GM23338 (cell line): ENCODE measurements at regions not wholly inside any gene's neighbourhood (a gene's known extent, or its start where the extent isn't known, plus 50 kb on each side); places are given as distances from the start of the nearest gene placed in this dataset.
"Not testable (repeated sequence)": the region's sequence is repeated elsewhere in the genome, so short reads cannot be mapped to it uniquely, and the experiment has no call there.

Source experiments
- ATAC-seq: fragments of 200-7000 bp; cut with Tn5 transposase; 3 replicates; pipeline ENCODE4 v1.9.1; 2020
- DNase-seq: peaks from one replicate; pipeline ENCODE4 v3.0.0-alpha.2; 2015; ENCODE audit warnings: low spot score
- H2AFZ ChIP-seq: fragments of 200-600 bp; sonication (generic); 2 replicates; pipeline ENCODE4 v1.8.0; 2016; ENCODE audit warnings: antibody characterized with exemption, mild to moderate bottlenecking, moderate library complexity
- H3F3A ChIP-seq: fragments of 200-600 bp; sonication (generic); replicated peaks from 2 replicates; pipeline ENCODE4 v1.8.0; 2017; ENCODE audit warnings: antibody characterized with exemption, mixed run types, low read depth
- H3K27ac ChIP-seq: fragments of 200-600 bp; sonication (generic); 2 replicates; pipeline ENCODE4 v1.6.1; 2016; ENCODE audit warnings: low read depth
- H3K27me3 ChIP-seq: fragments of 200-600 bp; sonication (generic); 2 replicates; pipeline ENCODE4 v1.8.0; 2016; ENCODE audit warnings: mild to moderate bottlenecking, mixed run types, moderate library complexity; ENCODE audit not compliant: insufficient read depth
- H3K36me3 ChIP-seq: fragments of 200-600 bp; sonication (generic); 2 replicates; pipeline ENCODE4 v1.8.0; 2016; ENCODE audit warnings: mild to moderate bottlenecking; ENCODE audit not compliant: insufficient read depth
- H3K4me1 ChIP-seq: fragments of 200-600 bp; sonication (generic); 2 replicates; pipeline ENCODE4 v1.8.0; 2016; ENCODE audit warnings: mild to moderate bottlenecking, moderate library complexity; ENCODE audit not compliant: insufficient read depth
- H3K4me2 ChIP-seq: fragments of 200-600 bp; sonication (generic); 2 replicates; pipeline ENCODE4 v1.7.1; 2017; ENCODE audit warnings: mixed run types
- H3K4me3 ChIP-seq: fragments of 200-600 bp; sonication (generic); 2 replicates; pipeline ENCODE4 v1.6.1; 2016; ENCODE audit warnings: mixed run types
- H3K79me2 ChIP-seq: fragments of 200-600 bp; sonication (generic); replicated peaks from 2 replicates; pipeline ENCODE4 v1.8.0; 2017; ENCODE audit warnings: mild to moderate bottlenecking; ENCODE audit not compliant: insufficient read depth
- H3K9me2 ChIP-seq: fragments of 200-600 bp; sonication (generic); 2 replicates; pipeline ENCODE4 v1.8.0; 2017; ENCODE audit not compliant: insufficient read depth
- H4K20me1 ChIP-seq: fragments of 200-600 bp; sonication (generic); replicated peaks from 2 replicates; pipeline ENCODE4 v1.8.0; 2017; ENCODE audit warnings: mild to moderate bottlenecking; ENCODE audit not compliant: insufficient read depth
- H3K27ac Mint-ChIP-seq: 2 replicates; pipeline ENCODE4 v1.8.0; 2020; ENCODE audit warnings: inconsistent platforms, mild to moderate bottlenecking, moderate library complexity, mixed read lengths
- H3K27me3 Mint-ChIP-seq: 3 replicates; pipeline ENCODE4 v1.8.0; 2022; ENCODE audit warnings: low read depth, mild to moderate bottlenecking, moderate library complexity, mixed read lengths, inconsistent platforms; ENCODE audit not compliant: insufficient read depth, poor library complexity
- H3K36me3 Mint-ChIP-seq: 3 replicates; pipeline ENCODE4 v1.8.0; 2021; ENCODE audit warnings: low read depth, mild to moderate bottlenecking, inconsistent platforms, moderate library complexity, mixed read lengths
- H3K4me1 Mint-ChIP-seq: 3 replicates; pipeline ENCODE4 v1.8.0; 2020; ENCODE audit warnings: mild to moderate bottlenecking, inconsistent platforms, mixed read lengths
- H3K4me3 Mint-ChIP-seq: 3 replicates; pipeline ENCODE4 v1.8.0; 2021; ENCODE audit warnings: moderate library complexity, mild to moderate bottlenecking, inconsistent platforms, mixed read lengths
- H3K9me3 Mint-ChIP-seq: 3 replicates; pipeline ENCODE4 v1.8.0; 2020; ENCODE audit warnings: moderate library complexity, mild to moderate bottlenecking, inconsistent platforms, mixed read lengths
- EZH2 ChIP-seq: fragments of 200-600 bp; sonication (generic); IDR thresholded peaks from one replicate; pipeline ENCODE4 v1.8.0; 2017; ENCODE audit warnings: antibody characterized with exemption, mild to moderate bottlenecking, low read depth; ENCODE audit not compliant: unreplicated experiment
- JUNB ChIP-seq: IDR thresholded peaks from one replicate; pipeline ENCODE4 v1.6.1; 2016; ENCODE audit warnings: antibody characterized with exemption; ENCODE audit not compliant: unreplicated experiment
- NANOG ChIP-seq: IDR thresholded peaks from 2 replicates; pipeline ENCODE4 v1.6.1; 2016; ENCODE audit warnings: antibody characterized with exemption, borderline replicate concordance
- POLR2AphosphoS5 ChIP-seq: IDR thresholded peaks from 2 replicates; pipeline ENCODE4 v1.6.1; 2016; ENCODE audit warnings: antibody characterized with exemption, low read depth
- TF ChIP-seq, protein P1 (sequence below): IDR thresholded peaks from one replicate; pipeline ENCODE4 v1.6.1; 2018; ENCODE audit warnings: antibody characterized with exemption; ENCODE audit not compliant: unreplicated experiment
- TF ChIP-seq, protein P2 (sequence below): IDR thresholded peaks from 2 replicates; pipeline ENCODE4 v1.6.1; 2016; ENCODE audit warnings: antibody characterized with exemption

DNA sequence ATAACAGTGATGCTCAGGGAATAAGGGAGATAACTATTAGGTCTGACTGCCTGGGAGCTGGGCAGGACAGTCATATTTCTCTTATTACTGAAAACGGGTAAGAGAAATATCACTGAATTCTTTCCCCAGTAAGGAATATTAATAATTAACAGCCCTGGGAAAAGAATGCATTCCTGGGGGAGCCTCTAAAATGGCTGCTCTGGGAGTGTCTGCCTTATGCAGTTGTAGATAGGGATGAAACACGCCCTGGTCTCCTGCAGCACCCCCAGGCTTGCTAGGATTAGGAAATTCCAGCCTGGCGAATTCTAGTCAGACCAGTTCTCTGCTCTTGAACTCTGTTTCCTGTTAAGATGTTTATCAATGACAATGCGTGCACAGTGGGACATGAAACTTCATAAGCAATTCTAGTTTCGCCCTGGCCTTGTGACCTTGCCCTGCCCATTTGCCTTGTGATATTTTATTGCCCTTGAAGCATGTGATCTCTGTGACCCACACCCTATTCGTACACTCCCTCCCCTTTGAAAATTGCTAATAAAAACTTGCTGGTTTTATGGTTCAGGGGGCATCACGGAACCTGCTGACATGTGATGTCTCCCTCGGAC, 170.6 kb upstream of the NABP1 start:
- H3K36me3 Mint-ChIP-seq, result peaks cover 41% of the 10 kb centered on the region
- not testable (repeated sequence) for ATAC-seq

DNA sequence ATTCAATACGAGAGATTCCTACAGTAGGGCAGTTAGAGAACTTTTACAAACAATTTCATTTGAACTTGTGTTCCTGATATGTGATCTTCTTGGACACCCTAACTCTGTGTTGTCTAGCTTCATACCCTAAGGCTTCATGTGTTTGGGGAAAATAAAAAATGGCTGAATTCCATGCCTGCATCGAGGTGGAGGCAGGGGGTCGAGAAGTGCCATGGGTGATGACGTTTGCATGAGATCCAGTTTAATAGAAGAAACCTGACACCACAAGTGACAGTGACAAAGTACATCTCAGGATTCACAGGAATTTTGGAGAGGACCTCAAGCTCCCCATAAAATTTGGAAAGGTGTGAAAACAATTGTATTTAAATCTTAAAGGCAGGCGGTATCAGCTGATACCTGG, 169.2 kb upstream of the NABP1 start:
- no peak overlapping the region for H2AFZ ChIP-seq
- DNase-seq (no peak), ATAC-seq (no peak)
- Mint-ChIP-seq H3K36me3 (peaks cover 38% of the 10 kb centered on the region), H3K27ac (peak overlapping the region; percentile 74), H3K4me3 (no peak overlapping the region), H3K27me3 (peaks cover 8% of the 10 kb centered on the region), H3K9me3 (peaks cover 45% of the 10 kb centered on the region), H3K4me1 (peaks cover 2% of the 10 kb centered on the region; the same call in 2 of the 3 replicates)
- H4K20me1 ChIP-seq, result no peaks in the 10 kb centered on the region
- TF ChIP-seq, protein P1, sequence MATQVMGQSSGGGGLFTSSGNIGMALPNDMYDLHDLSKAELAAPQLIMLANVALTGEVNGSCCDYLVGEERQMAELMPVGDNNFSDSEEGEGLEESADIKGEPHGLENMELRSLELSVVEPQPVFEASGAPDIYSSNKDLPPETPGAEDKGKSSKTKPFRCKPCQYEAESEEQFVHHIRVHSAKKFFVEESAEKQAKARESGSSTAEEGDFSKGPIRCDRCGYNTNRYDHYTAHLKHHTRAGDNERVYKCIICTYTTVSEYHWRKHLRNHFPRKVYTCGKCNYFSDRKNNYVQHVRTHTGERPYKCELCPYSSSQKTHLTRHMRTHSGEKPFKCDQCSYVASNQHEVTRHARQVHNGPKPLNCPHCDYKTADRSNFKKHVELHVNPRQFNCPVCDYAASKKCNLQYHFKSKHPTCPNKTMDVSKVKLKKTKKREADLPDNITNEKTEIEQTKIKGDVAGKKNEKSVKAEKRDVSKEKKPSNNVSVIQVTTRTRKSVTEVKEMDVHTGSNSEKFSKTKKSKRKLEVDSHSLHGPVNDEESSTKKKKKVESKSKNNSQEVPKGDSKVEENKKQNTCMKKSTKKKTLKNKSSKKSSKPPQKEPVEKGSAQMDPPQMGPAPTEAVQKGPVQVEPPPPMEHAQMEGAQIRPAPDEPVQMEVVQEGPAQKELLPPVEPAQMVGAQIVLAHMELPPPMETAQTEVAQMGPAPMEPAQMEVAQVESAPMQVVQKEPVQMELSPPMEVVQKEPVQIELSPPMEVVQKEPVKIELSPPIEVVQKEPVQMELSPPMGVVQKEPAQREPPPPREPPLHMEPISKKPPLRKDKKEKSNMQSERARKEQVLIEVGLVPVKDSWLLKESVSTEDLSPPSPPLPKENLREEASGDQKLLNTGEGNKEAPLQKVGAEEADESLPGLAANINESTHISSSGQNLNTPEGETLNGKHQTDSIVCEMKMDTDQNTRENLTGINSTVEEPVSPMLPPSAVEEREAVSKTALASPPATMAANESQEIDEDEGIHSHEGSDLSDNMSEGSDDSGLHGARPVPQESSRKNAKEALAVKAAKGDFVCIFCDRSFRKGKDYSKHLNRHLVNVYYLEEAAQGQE, result no peak
- TF ChIP-seq POLR2AphosphoS5, result no peak
- TF ChIP-seq EZH2, result no peak
- TF ChIP-seq JUNB, result no peak
- no peak for TF ChIP-seq NANOG
- TF ChIP-seq, protein P2, sequence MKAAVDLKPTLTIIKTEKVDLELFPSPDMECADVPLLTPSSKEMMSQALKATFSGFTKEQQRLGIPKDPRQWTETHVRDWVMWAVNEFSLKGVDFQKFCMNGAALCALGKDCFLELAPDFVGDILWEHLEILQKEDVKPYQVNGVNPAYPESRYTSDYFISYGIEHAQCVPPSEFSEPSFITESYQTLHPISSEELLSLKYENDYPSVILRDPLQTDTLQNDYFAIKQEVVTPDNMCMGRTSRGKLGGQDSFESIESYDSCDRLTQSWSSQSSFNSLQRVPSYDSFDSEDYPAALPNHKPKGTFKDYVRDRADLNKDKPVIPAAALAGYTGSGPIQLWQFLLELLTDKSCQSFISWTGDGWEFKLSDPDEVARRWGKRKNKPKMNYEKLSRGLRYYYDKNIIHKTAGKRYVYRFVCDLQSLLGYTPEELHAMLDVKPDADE, result no peak
- H3K27ac ChIP-seq, result no peak overlapping the region
- no peak overlapping the region for H3K4me3 ChIP-seq
- no peaks in the 10 kb centered on the region for H3K9me2 ChIP-seq
- H3K27me3 ChIP-seq, result no peaks in the 10 kb centered on the region
- H3K4me1 ChIP-seq, result no peaks in the 10 kb centered on the region
- H3F3A ChIP-seq, result no peaks in the 10 kb centered on the region
- no peak overlapping the region for H3K4me2 ChIP-seq
- peaks cover 10% of the 10 kb centered on the region; the same call in 1 of the 2 replicates for H3K36me3 ChIP-seq
- no peaks in the 10 kb centered on the region for H3K79me2 ChIP-seq

More for the DNA sequence above, 170.6 kb upstream of the NABP1 start:
- not testable (repeated sequence) for H3K36me3 ChIP-seq, DNase-seq, H3K4me1 ChIP-seq, H3K4me3 Mint-ChIP-seq, H3K4me2 ChIP-seq, H3K9me2 ChIP-seq, H3K79me2 ChIP-seq, H3K27me3 ChIP-seq, H4K20me1 ChIP-seq, H3K4me3 ChIP-seq, H3K4me1 Mint-ChIP-seq, H2AFZ ChIP-seq, H3F3A ChIP-seq
- H3K27ac Mint-ChIP-seq, result peak overlapping the region; percentile 85
- H3K9me3 Mint-ChIP-seq, result peaks cover 53% of the 10 kb centered on the region
- peaks cover 14% of the 10 kb centered on the region for H3K27me3 Mint-ChIP-seq
- H3K27ac ChIP-seq, result peak overlapping the region; percentile 36; the same call in 1 of the 2 replicates
